Activated T-cell treated with anti-CD3 and anti-CD28 coated beads for 1 hour (primary cell): ENCODE measurements at regions not wholly inside any gene's neighbourhood (a gene's known extent, or its start where the extent isn't known, plus 50 kb on each side); places are given as distances from the start of the nearest gene placed in this dataset.
"Not testable (repeated sequence)": the region's sequence is repeated elsewhere in the genome, so short reads cannot be mapped to it uniquely, and the experiment has no call there.

Experiments used
- DNase-seq: peaks from one replicate; pipeline ENCODE4 v3.0.0-alpha.2; 2020; ENCODE audit warnings: low read depth

- no peak for DNase-seq
Measured at GRCh38 chr16:52051414-52052172, 495.4 kb downstream of the TOX3 start.

- no peak for DNase-seq
Measured at GRCh38 chr16:52050418-52050817, 496.5 kb downstream of the TOX3 start.

- DNase-seq = no peak
Measured at GRCh38 chr16:52035436-52035835, 511.5 kb downstream of the TOX3 start.

- no peak for DNase-seq
Measured at GRCh38 chr16:52034830-52035229, 512.1 kb downstream of the TOX3 start.

- DNase-seq = no peak
Measured at GRCh38 chr16:52033992-52034391, 513.0 kb downstream of the TOX3 start.

- no peak for DNase-seq
Measured at GRCh38 chr16:52022980-52023379, 524.0 kb downstream of the TOX3 start.

- DNase-seq = no peak
Measured at GRCh38 chr16:52022177-52022576, 524.8 kb downstream of the TOX3 start.

GRCh38 chr16:52016387-52016786, 530.6 kb downstream of the TOX3 start:
- DNase-seq = no peak

- DNase-seq = no peak
Measured at GRCh38 chr16:52005551-52005950, 541.4 kb downstream of the TOX3 start.

GRCh38 chr16:52004343-52004742, 542.6 kb downstream of the TOX3 start:
- DNase-seq = no peak

- no peak for DNase-seq
Measured at GRCh38 chr16:52002026-52002425, 544.9 kb downstream of the TOX3 start.

GRCh38 chr16:51996516-51996915, 550.4 kb downstream of the TOX3 start:
- DNase-seq = no peak

GRCh38 chr16:51994597-51994996, 552.3 kb downstream of the TOX3 start:
- no peak for DNase-seq

GRCh38 chr16:51989637-51990230, 557.2 kb downstream of the TOX3 start:
- DNase-seq = no peak

- DNase-seq = no peak
Measured at GRCh38 chr16:51988977-51989376, 558.0 kb downstream of the TOX3 start.

GRCh38 chr16:51987519-51987918, 559.4 kb downstream of the TOX3 start:
- DNase-seq = no peak

- DNase-seq = no peak
Measured at GRCh38 chr16:51986717-51987116, 560.2 kb downstream of the TOX3 start.

- DNase-seq = no peak
Measured at GRCh38 chr16:51986301-51986700, 560.6 kb downstream of the TOX3 start.

- DNase-seq = no peak
Measured at GRCh38 chr16:51985126-51985525, 561.8 kb downstream of the TOX3 start.

- no peak for DNase-seq
Measured at GRCh38 chr16:51984395-51984794, 562.5 kb downstream of the TOX3 start.

GRCh38 chr16:51982715-51983680, 563.9 kb downstream of the TOX3 start:
- DNase-seq = no peak

GRCh38 chr16:51981725-51982124, 565.2 kb downstream of the TOX3 start:
- DNase-seq = no peak

GRCh38 chr16:51977506-51977905, 569.4 kb downstream of the TOX3 start:
- not testable (repeated sequence) for DNase-seq
